ENCODE measurements at regions not wholly inside any gene's neighbourhood (a gene's known extent, or its start where the extent isn't known, plus 50 kb on each side); places are given as distances from the start of the nearest gene placed in this dataset.
"Not testable (repeated sequence)": the region's sequence is repeated elsewhere in the genome, so short reads cannot be mapped to it uniquely, and the experiment has no call there.

GRCh38 chr21:28032652-28033051 lies 960.0 kb downstream of the LTN1 start:
- DNase-seq; H3K27me3 ChIP-seq (ENCODE audit: insufficient read depth, low read depth, severe bottlenecking); H3K27ac ChIP-seq: not testable (repeated sequence)

GRCh38 chr21:28031066-28031465 lies 961.6 kb downstream of the LTN1 start:
- H3K4me3 ChIP-seq (ENCODE audit: low read depth, low read length); DNase-seq; H3K27me3 ChIP-seq (ENCODE audit: insufficient read depth, low read depth, severe bottlenecking); H3K36me3 ChIP-seq; H3K27ac ChIP-seq; H3K9me3 ChIP-seq (ENCODE audit: severe bottlenecking): not testable (repeated sequence)

More at GRCh38 chr21:28032652-28033051, 960.0 kb downstream of the LTN1 start:
- H3K36me3 ChIP-seq; H3K4me3 ChIP-seq (ENCODE audit: low read depth, low read length); H3K9me3 ChIP-seq (ENCODE audit: severe bottlenecking): not testable (repeated sequence)

- no peak overlapping the region for H3K4me3 ChIP-seq (ENCODE audit: low read depth, low read length)
- peaks cover 2% of the 10 kb centered on the region for H3K27me3 ChIP-seq (ENCODE audit: insufficient read depth, low read depth, severe bottlenecking)
- TF ChIP-seq CTCF (IDR thresholded peaks at IDR 0.05; ENCODE audit: low read depth, low read length) = no peak
- H3K36me3 ChIP-seq = no peaks in the 10 kb centered on the region
- H3K27ac ChIP-seq = no peak overlapping the region
- DNase-seq = no peak
- H3K9me3 ChIP-seq (ENCODE audit: severe bottlenecking) = no peaks in the 10 kb centered on the region
Measured at GRCh38 chr21:28025111-28025510, 967.6 kb downstream of the LTN1 start.

- no peak for DNase-seq
- 0 out of 2 replicates have a peak, but pooled peaks have one; percentile 2 for TF ChIP-seq CTCF (IDR thresholded peaks at IDR 0.05; ENCODE audit: low read depth, low read length)
- no peak overlapping the region for H3K27ac ChIP-seq
- H3K27me3 ChIP-seq (ENCODE audit: insufficient read depth, low read depth, severe bottlenecking) = peaks cover 6% of the 10 kb centered on the region
- H3K36me3 ChIP-seq = no peaks in the 10 kb centered on the region
- no peaks in the 10 kb centered on the region for H3K9me3 ChIP-seq (ENCODE audit: severe bottlenecking)
- no peak overlapping the region for H3K4me3 ChIP-seq (ENCODE audit: low read depth, low read length)
Measured at GRCh38 chr21:28018741-28019669, 973.7 kb downstream of the LTN1 start.

- Histone ChIP-seq H3K9me3 (ENCODE audit: severe bottlenecking) (no peaks in the 10 kb centered on the region), H3K4me3 (ENCODE audit: low read depth, low read length) (no peak overlapping the region), H3K27ac (no peak overlapping the region), H3K36me3 (no peaks in the 10 kb centered on the region), H3K27me3 (ENCODE audit: insufficient read depth, low read depth, severe bottlenecking) (peaks cover 6% of the 10 kb centered on the region)
- no peak for DNase-seq
- no peak for TF ChIP-seq CTCF (IDR thresholded peaks at IDR 0.05; ENCODE audit: low read depth, low read length)
Measured at GRCh38 chr21:28018213-28018612, 974.5 kb downstream of the LTN1 start.

- Histone ChIP-seq H3K4me3 (ENCODE audit: low read depth, low read length) (no peak overlapping the region), H3K27me3 (ENCODE audit: insufficient read depth, low read depth, severe bottlenecking) (peaks cover 6% of the 10 kb centered on the region), H3K27ac (no peak overlapping the region), H3K36me3 (no peaks in the 10 kb centered on the region), H3K9me3 (ENCODE audit: severe bottlenecking) (no peaks in the 10 kb centered on the region)
- no peak for TF ChIP-seq CTCF (IDR thresholded peaks at IDR 0.05; ENCODE audit: low read depth, low read length)
- no peak for DNase-seq
Measured at GRCh38 chr21:28016571-28016970, 976.1 kb downstream of the LTN1 start.

- H3K4me3 ChIP-seq (ENCODE audit: low read depth, low read length); DNase-seq; H3K9me3 ChIP-seq (ENCODE audit: severe bottlenecking); H3K36me3 ChIP-seq; H3K27me3 ChIP-seq (ENCODE audit: insufficient read depth, low read depth, severe bottlenecking); H3K27ac ChIP-seq: not testable (repeated sequence)
Measured at GRCh38 chr21:28013123-28013522, 979.6 kb downstream of the LTN1 start.

- H3K27me3 ChIP-seq (ENCODE audit: insufficient read depth, low read depth, severe bottlenecking); H3K36me3 ChIP-seq; H3K4me3 ChIP-seq (ENCODE audit: low read depth, low read length); H3K9me3 ChIP-seq (ENCODE audit: severe bottlenecking); DNase-seq; H3K27ac ChIP-seq: not testable (repeated sequence)
Measured at GRCh38 chr21:28011970-28012369, 980.7 kb downstream of the LTN1 start.

- not testable (repeated sequence) for H3K36me3 ChIP-seq; H3K9me3 ChIP-seq (ENCODE audit: severe bottlenecking); H3K27me3 ChIP-seq (ENCODE audit: insufficient read depth, low read depth, severe bottlenecking); H3K4me3 ChIP-seq (ENCODE audit: low read depth, low read length); H3K27ac ChIP-seq; DNase-seq
Measured at GRCh38 chr21:28008245-28008644, 984.4 kb downstream of the LTN1 start.

GRCh38 chr21:28003627-28004026 lies 989.0 kb downstream of the LTN1 start:
- not testable (repeated sequence) for H3K27ac ChIP-seq; DNase-seq; H3K36me3 ChIP-seq; H3K9me3 ChIP-seq (ENCODE audit: severe bottlenecking); H3K4me3 ChIP-seq (ENCODE audit: low read depth, low read length); H3K27me3 ChIP-seq (ENCODE audit: insufficient read depth, low read depth, severe bottlenecking)
